Breast epithelium (tissue), 3 donors: ENCODE measurements at regions not wholly inside any gene's neighbourhood (a gene's known extent, or its start where the extent isn't known, plus 50 kb on each side); places are given as distances from the start of the nearest gene placed in this dataset.

Experiments used
- POLR2A ChIP-seq: fragments of 450-650 bp; IDR thresholded peaks from one replicate; pipeline ENCODE4 v1.6.1; 2016; ENCODE audit warnings: antibody characterized with exemption, mild to moderate bottlenecking, moderate library complexity
- TF ChIP-seq, protein P1 (sequence below), 3 donors: fragments of 450-650 bp; IDR thresholded peaks; one replicate each; pipeline ENCODE4 v1.5.1; 2016 to 2017; ENCODE audit warnings: antibody characterized with exemption in 3 of 3, mild to moderate bottlenecking in 3 of 3, moderate library complexity in 3 of 3

DNA sequence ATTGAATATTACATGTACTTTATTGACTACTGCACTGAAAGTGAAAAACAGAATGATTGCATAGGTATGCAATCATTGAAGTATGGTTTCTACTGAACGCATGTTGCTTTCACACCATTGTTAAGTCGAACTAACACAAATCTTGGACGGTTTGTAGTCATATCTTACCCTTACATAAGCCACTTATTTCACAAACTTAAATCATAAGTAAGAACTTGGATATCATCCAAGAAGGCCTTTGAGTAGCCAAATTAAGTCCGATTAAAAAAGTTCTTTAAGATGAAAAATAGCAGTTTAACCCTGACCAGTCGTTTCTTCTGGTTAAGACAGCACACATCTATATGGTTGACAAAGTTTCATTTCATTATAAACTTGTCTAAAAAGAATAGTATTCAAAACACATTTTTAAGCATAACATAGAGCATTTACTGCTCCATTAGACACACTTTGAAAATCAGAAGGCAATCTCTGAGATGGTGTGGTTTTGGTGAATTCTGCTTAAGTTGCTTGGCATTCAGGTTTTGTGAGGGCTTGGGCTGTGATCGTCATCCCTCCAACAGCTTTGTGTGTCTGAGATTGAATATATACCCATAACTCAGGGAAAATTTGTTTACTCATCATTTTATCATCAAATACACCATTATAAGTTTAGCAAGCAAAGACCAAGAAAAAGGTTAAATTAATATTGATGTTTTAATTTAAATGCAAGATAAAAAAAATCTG, 92.2 kb downstream of the NFKBIZ start:
- TF ChIP-seq POLR2A, result no peak
- TF ChIP-seq, protein P1, sequence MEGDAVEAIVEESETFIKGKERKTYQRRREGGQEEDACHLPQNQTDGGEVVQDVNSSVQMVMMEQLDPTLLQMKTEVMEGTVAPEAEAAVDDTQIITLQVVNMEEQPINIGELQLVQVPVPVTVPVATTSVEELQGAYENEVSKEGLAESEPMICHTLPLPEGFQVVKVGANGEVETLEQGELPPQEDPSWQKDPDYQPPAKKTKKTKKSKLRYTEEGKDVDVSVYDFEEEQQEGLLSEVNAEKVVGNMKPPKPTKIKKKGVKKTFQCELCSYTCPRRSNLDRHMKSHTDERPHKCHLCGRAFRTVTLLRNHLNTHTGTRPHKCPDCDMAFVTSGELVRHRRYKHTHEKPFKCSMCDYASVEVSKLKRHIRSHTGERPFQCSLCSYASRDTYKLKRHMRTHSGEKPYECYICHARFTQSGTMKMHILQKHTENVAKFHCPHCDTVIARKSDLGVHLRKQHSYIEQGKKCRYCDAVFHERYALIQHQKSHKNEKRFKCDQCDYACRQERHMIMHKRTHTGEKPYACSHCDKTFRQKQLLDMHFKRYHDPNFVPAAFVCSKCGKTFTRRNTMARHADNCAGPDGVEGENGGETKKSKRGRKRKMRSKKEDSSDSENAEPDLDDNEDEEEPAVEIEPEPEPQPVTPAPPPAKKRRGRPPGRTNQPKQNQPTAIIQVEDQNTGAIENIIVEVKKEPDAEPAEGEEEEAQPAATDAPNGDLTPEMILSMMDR (IDR thresholded peaks at IDR 0.05), result no peak
